Thyroid gland (tissue), 4 donors: ENCODE measurements at regions not wholly inside any gene's neighbourhood (a gene's known extent, or its start where the extent isn't known, plus 50 kb on each side); places are given as distances from the start of the nearest gene placed in this dataset.

ENCODE experiments used
- DNase-seq, 2 donors: peaks; one replicate each; pipeline ENCODE4 v3.0.0-alpha.2; 2019
- H3K27ac ChIP-seq, 3 donors: fragments of 200-600 bp; sonication (generic); 1 replicate in 2 of 3; 2 replicates in 1 of 3; pipeline ENCODE4 v1.5.1; 2016 to 2019; ENCODE audit warnings: mild to moderate bottlenecking in 1 of 3, moderate library complexity in 1 of 3
- H3K27me3 ChIP-seq: fragments of 200-600 bp; sonication (generic); one replicate; pipeline ENCODE4 v1.5.1; 2019
- H3K36me3 ChIP-seq, 2 donors: fragments of 200-600 bp; sonication (generic); one replicate each; pipeline ENCODE4 v1.5.1; 2016 to 2019
- H3K4me1 ChIP-seq, 2 donors: fragments of 200-600 bp; sonication (generic); one replicate each; pipeline ENCODE4 v1.5.1; 2017 to 2019
- H3K4me3 ChIP-seq, 3 donors: fragments of 200-600 bp; sonication (generic); replicated peaks in 1 of 3; 1 replicate in 2 of 3; 2 replicates in 1 of 3; pipeline ENCODE4 v1.5.1; 2016; ENCODE audit warnings: mild to moderate bottlenecking in 1 of 3
- H3K9me3 ChIP-seq: fragments of 200-600 bp; sonication (generic); one replicate; pipeline ENCODE4 v1.5.1; 2017
- CTCF ChIP-seq, 6 experiments: fragments of 200-600 bp in 3 of 6; fragments of 450-650 bp in 3 of 6; sonication (generic) in 3 of 6; IDR thresholded peaks; one replicate each; pipeline ENCODE4 v1.5.1; 2016 to 2019; ENCODE audit warnings: antibody characterized with exemption in 6 of 6, mild to moderate bottlenecking in 2 of 6, inconsistent platforms in 1 of 6, moderate library complexity in 1 of 6
- POLR2A ChIP-seq, 2 donors: fragments of 450-650 bp; IDR thresholded peaks; one replicate each; pipeline ENCODE4 v1.6.1; 2017; ENCODE audit warnings: antibody characterized with exemption in 2 of 2, mild to moderate bottlenecking in 2 of 2, moderate library complexity in 1 of 2
- WGBS, 2 donors: methylation state at CpG; one replicate each; pipeline ENCODE4 v1.1.5; 2017; 5-methylcytosine and 5-hydroxymethylcytosine counted together
- intact Hi-C: fragments of 100-400 bp; cut with DNase I; formaldehyde crosslinking; loops from one replicate; pipeline ENCODE4 v1.15.1; 2023

GRCh38 chr2:122070241-122070731, 314.8 kb downstream of the TSN start:
- Histone ChIP-seq H3K27ac (no peak overlapping the region), H3K9me3 (no peaks in the 10 kb centered on the region), H3K27me3 (no peaks in the 10 kb centered on the region), H3K4me3 (no peak overlapping the region), H3K4me1 (no peaks in the 10 kb centered on the region), H3K36me3 (no peaks in the 10 kb centered on the region)
- WGBS, 2 donors = 71 to 78% methylated on average over 7 of the region's 7 CpGs
- DNase-seq = no peak
- intact Hi-C loops = no loop called here
- no peak for TF ChIP-seq CTCF (IDR thresholded peaks at IDR 0.05)
- no peak for TF ChIP-seq POLR2A (IDR thresholded peaks at IDR 0.05)

GRCh38 chr2:122072666-122073065, 317.2 kb downstream of the TSN start:
- H3K4me3 ChIP-seq = no peak overlapping the region
- H3K36me3 ChIP-seq = no peaks in the 10 kb centered on the region
- no peak for DNase-seq
- no peaks in the 10 kb centered on the region for H3K9me3 ChIP-seq
- intact Hi-C loops = no loop called here
- TF ChIP-seq CTCF (IDR thresholded peaks at IDR 0.05) = no peak
- TF ChIP-seq POLR2A (IDR thresholded peaks at IDR 0.05) = no peak
- 61 to 64% methylated on average over 4 of the region's 4 CpGs for WGBS, 2 donors
- no peak overlapping the region for H3K27ac ChIP-seq
- no peaks in the 10 kb centered on the region for H3K4me1 ChIP-seq
- no peaks in the 10 kb centered on the region for H3K27me3 ChIP-seq

- intact Hi-C loops = no loop called here
- H3K9me3 ChIP-seq = no peaks in the 10 kb centered on the region
- no peaks in the 10 kb centered on the region for H3K36me3 ChIP-seq
- no peak for DNase-seq
- H3K4me3 ChIP-seq = no peak overlapping the region
- H3K27me3 ChIP-seq = no peaks in the 10 kb centered on the region
- TF ChIP-seq POLR2A (IDR thresholded peaks at IDR 0.05) (no peak), CTCF (IDR thresholded peaks at IDR 0.05) (no peak)
- WGBS, 2 donors = 73 to 90% methylated on average over 4 of the region's 4 CpGs
- no peaks in the 10 kb centered on the region for H3K4me1 ChIP-seq
- no peak overlapping the region for H3K27ac ChIP-seq
Measured at GRCh38 chr2:122074201-122074600, 318.8 kb downstream of the TSN start.

- no peak overlapping the region for H3K27ac ChIP-seq
- H3K4me3 ChIP-seq = no peak overlapping the region
- 86 to 92% methylated on average over 4 of the region's 4 CpGs for WGBS, 2 donors
- H3K36me3 ChIP-seq = no peaks in the 10 kb centered on the region
- DNase-seq = no peak
- H3K4me1 ChIP-seq = no peaks in the 10 kb centered on the region
- H3K27me3 ChIP-seq = no peaks in the 10 kb centered on the region
- TF ChIP-seq CTCF (IDR thresholded peaks at IDR 0.05) (no peak), POLR2A (IDR thresholded peaks at IDR 0.05) (no peak)
- no peaks in the 10 kb centered on the region for H3K9me3 ChIP-seq
- intact Hi-C loops = no loop called here
Measured at GRCh38 chr2:122075381-122075780, 319.9 kb downstream of the TSN start.

- intact Hi-C loops = no loop called here
- 82 to 97% methylated on average over 3 of the region's 3 CpGs for WGBS, 2 donors
- Histone ChIP-seq H3K36me3 (no peaks in the 10 kb centered on the region), H3K4me3 (no peak overlapping the region), H3K9me3 (no peaks in the 10 kb centered on the region), H3K27me3 (no peaks in the 10 kb centered on the region), H3K27ac (no peak overlapping the region), H3K4me1 (no peaks in the 10 kb centered on the region)
- DNase-seq = no peak
- no peak for TF ChIP-seq POLR2A (IDR thresholded peaks at IDR 0.05)
Measured at GRCh38 chr2:122077114-122077513, 321.7 kb downstream of the TSN start.

GRCh38 chr2:122077771-122078170, 322.3 kb downstream of the TSN start:
- no peaks in the 10 kb centered on the region for H3K27me3 ChIP-seq
- DNase-seq = no peak
- no peaks in the 10 kb centered on the region for H3K4me1 ChIP-seq
- TF ChIP-seq POLR2A (IDR thresholded peaks at IDR 0.05) (no peak), CTCF (IDR thresholded peaks at IDR 0.05) (no peak)
- 96% methylated on average over 4 of the region's 4 CpGs for WGBS, 2 donors
- H3K4me3 ChIP-seq = no peak overlapping the region
- no peak overlapping the region for H3K27ac ChIP-seq
- intact Hi-C loops = no loop called here
- H3K9me3 ChIP-seq = no peaks in the 10 kb centered on the region
- no peaks in the 10 kb centered on the region for H3K36me3 ChIP-seq
